Neural progenitor cell (in vitro differentiated cells): ENCODE measurements at regions not wholly inside any gene's neighbourhood (a gene's known extent, or its start where the extent isn't known, plus 50 kb on each side); places are given as distances from the start of the nearest gene placed in this dataset.
"Not testable (repeated sequence)": the region's sequence is repeated elsewhere in the genome, so short reads cannot be mapped to it uniquely, and the experiment has no call there.

Experiments used
- EZH2phosphoT487 ChIP-seq: fragments of 200-600 bp; sonication (generic); IDR thresholded peaks from 2 replicates; pipeline ENCODE4 v1.6.1; 2017; ENCODE audit warnings: antibody characterized with exemption
- TF ChIP-seq, protein P1 (sequence below): fragments of 200-600 bp; sonication (generic); IDR thresholded peaks from 2 replicates; pipeline ENCODE4 v1.5.1; 2017; ENCODE audit warnings: antibody characterized with exemption, mild to moderate bottlenecking

DNA sequence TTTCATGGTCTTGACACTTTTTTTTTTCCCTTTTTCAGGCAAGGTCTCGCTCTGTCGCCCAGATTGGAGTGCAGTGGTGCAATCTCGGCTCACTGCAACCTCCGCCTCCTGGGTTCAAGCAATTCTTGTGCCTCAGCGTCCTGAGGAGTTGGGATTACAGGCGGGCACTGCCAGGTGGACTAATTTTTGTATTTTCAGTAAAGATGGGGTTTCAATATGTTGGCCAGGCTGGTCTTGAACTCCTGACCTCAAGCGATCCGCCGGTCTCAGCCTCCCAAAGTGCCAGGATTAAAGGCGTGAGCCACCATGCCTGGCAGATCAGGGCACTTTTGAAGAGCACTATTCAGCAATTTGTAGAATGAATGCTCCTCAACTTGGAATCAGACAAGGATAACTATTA lies 86.8 kb upstream of the SIX2 start:
- TF ChIP-seq, protein P1, sequence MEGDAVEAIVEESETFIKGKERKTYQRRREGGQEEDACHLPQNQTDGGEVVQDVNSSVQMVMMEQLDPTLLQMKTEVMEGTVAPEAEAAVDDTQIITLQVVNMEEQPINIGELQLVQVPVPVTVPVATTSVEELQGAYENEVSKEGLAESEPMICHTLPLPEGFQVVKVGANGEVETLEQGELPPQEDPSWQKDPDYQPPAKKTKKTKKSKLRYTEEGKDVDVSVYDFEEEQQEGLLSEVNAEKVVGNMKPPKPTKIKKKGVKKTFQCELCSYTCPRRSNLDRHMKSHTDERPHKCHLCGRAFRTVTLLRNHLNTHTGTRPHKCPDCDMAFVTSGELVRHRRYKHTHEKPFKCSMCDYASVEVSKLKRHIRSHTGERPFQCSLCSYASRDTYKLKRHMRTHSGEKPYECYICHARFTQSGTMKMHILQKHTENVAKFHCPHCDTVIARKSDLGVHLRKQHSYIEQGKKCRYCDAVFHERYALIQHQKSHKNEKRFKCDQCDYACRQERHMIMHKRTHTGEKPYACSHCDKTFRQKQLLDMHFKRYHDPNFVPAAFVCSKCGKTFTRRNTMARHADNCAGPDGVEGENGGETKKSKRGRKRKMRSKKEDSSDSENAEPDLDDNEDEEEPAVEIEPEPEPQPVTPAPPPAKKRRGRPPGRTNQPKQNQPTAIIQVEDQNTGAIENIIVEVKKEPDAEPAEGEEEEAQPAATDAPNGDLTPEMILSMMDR: not testable (repeated sequence)
- TF ChIP-seq EZH2phosphoT487: not testable (repeated sequence)
